ENCODE measurements at regions not wholly inside any gene's neighbourhood (a gene's known extent, or its start where the extent isn't known, plus 50 kb on each side); places are given as distances from the start of the nearest gene placed in this dataset.

GRCh38 chr9:107699231-107699630, 209.7 kb upstream of the KLF4 start:
- in situ Hi-C loops (cut with MboI; ENCODE audit: low sequenced_read_pairs, unreplicated experiment) = no loop called here
- no peak for TF ChIP-seq CTCF (IDR thresholded peaks at IDR 0.05; ENCODE audit: borderline replicate concordance, control extremely low read depth, extremely low read depth, insufficient read depth, missing control alignments)
- DNase-seq (ENCODE audit: low spot score) = no peak

- TF ChIP-seq CTCF (IDR thresholded peaks at IDR 0.05; ENCODE audit: borderline replicate concordance, control extremely low read depth, extremely low read depth, insufficient read depth, missing control alignments) = no peak
- DNase-seq (ENCODE audit: low spot score) = no peak
- in situ Hi-C loops (cut with MboI; ENCODE audit: low sequenced_read_pairs, unreplicated experiment) = no loop called here
These were observed 209.2 kb upstream of the KLF4 start for GRCh38 chr9:107698779-107699178.

GRCh38 chr9:107696302-107696701, 206.7 kb upstream of the KLF4 start:
- no peak for TF ChIP-seq CTCF (IDR thresholded peaks at IDR 0.05; ENCODE audit: borderline replicate concordance, control extremely low read depth, extremely low read depth, insufficient read depth, missing control alignments)
- DNase-seq (ENCODE audit: low spot score) = no peak
- in situ Hi-C loops (cut with MboI; ENCODE audit: low sequenced_read_pairs, unreplicated experiment) = no loop called here

- no peak for TF ChIP-seq CTCF (IDR thresholded peaks at IDR 0.05; ENCODE audit: borderline replicate concordance, control extremely low read depth, extremely low read depth, insufficient read depth, missing control alignments)
- no peak for DNase-seq (ENCODE audit: low spot score)
- in situ Hi-C loops (cut with MboI; ENCODE audit: low sequenced_read_pairs, unreplicated experiment) = no loop called here
These were observed 204.8 kb upstream of the KLF4 start for GRCh38 chr9:107694390-107694789.

- no peak for TF ChIP-seq CTCF (IDR thresholded peaks at IDR 0.05; ENCODE audit: borderline replicate concordance, control extremely low read depth, extremely low read depth, insufficient read depth, missing control alignments)
- in situ Hi-C loops (cut with MboI; ENCODE audit: low sequenced_read_pairs, unreplicated experiment) = no loop called here
- no peak for DNase-seq (ENCODE audit: low spot score)
These were observed 204.2 kb upstream of the KLF4 start for GRCh38 chr9:107693625-107694326.

GRCh38 chr9:107691664-107692063, 202.1 kb upstream of the KLF4 start:
- no peak for TF ChIP-seq CTCF (IDR thresholded peaks at IDR 0.05; ENCODE audit: borderline replicate concordance, control extremely low read depth, extremely low read depth, insufficient read depth, missing control alignments)
- no peak for DNase-seq (ENCODE audit: low spot score)
- in situ Hi-C loops (cut with MboI; ENCODE audit: low sequenced_read_pairs, unreplicated experiment) = no loop called here
